ENCODE measurements at regions not wholly inside any gene's neighbourhood (a gene's known extent, or its start where the extent isn't known, plus 50 kb on each side); places are given as distances from the start of the nearest gene placed in this dataset.

DNA sequence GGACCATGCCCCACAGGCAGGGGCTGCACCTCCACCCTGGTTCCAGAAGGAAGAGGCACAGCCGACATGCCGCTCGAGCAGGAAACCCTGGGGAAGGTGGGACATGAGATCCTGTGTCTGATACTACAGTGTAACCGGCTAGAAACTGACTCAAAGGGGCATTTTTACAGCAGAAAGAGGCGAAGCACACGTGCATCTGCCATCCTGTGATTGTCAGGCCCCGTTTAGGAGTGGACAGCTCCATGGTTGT is 62.7 kb downstream of the SIK1 start:
- DNase-seq, result no peak

GRCh38 chr21:43363506-43364260 is 63.2 kb downstream of the SIK1 start:
- DNase-seq, result no peak

GRCh38 chr21:43362915-43363314 is 64.0 kb downstream of the SIK1 start:
- DNase-seq, result no peak

- no peak for DNase-seq
These were observed 64.6 kb downstream of the SIK1 start for GRCh38 chr21:43362321-43362791.

DNA sequence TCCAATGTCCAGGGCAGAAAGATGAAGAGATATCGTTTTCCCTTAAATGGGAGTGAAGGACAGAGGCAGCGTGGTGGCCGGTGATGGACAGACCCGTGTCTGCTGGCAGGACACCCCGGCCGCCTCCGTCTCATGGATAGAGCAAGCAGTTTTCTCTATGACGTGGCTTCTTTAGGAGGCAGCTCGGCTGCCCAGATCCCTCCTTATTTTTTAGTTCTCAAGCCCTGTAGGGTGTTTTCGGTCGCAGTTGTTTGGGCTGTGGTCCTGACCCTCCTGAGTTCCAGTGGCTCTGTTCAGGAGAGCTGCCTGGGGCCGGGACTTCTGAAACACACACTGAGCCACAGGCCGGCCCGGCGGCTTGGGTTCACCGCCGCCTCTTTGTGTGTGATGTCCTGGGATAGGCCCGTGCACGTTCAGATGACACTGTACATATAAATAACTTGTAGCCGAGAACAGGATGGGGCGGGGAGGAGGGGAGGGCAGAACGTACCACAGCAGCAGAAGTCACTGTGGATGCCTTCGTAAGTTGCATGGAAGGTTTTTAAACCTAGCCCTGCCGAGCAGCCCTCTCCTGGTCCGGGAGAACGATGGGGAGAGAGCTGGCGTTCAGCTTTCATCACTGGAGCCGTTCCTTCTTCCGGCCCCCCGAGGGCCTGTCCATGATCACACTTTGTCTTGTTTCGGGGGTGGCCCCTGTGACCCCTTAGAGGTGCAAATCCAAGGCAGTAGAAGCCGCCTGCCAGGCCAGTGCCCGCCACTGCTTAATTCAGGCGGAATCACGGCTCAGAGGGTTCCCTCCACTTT is 65.2 kb downstream of the SIK1 start:
- no peak for DNase-seq

- DNase-seq, result no peak
These were observed 65.8 kb downstream of the SIK1 start for GRCh38 chr21:43361127-43361492.

DNA sequence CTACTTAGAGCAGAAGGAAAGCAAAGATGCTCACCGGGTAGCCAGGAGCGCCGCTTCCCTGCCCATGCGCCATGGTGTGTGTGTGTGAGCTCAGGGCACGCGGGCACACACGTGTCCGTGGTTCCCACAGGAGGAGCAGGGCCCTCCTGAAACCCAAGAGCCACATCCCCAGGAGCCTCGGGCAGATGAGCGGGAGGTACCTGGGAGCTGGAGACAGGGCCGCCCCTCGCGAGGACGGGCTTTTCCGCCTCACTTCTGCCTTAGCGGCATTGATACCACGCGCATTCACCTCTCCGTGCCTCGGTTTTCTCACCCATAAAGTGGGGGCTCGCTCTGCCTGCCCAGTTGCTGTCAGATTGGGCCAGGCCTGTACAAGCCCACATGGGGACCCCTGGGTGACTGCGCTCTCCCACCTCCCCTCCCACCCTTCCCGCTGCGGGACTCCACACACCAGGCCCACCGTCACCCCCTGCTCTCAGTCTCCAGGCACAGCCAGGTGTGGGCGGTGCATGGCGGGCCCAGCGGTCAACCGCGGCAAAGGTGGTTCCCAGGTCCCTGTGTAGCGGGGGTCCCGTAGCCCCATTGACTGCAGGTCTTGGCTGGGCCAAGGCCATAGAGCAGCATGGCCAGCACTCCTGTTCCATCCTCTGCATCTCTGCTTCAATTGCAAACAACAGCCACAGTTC is 66.3 kb downstream of the SIK1 start:
- DNase-seq, result no peak

DNA sequence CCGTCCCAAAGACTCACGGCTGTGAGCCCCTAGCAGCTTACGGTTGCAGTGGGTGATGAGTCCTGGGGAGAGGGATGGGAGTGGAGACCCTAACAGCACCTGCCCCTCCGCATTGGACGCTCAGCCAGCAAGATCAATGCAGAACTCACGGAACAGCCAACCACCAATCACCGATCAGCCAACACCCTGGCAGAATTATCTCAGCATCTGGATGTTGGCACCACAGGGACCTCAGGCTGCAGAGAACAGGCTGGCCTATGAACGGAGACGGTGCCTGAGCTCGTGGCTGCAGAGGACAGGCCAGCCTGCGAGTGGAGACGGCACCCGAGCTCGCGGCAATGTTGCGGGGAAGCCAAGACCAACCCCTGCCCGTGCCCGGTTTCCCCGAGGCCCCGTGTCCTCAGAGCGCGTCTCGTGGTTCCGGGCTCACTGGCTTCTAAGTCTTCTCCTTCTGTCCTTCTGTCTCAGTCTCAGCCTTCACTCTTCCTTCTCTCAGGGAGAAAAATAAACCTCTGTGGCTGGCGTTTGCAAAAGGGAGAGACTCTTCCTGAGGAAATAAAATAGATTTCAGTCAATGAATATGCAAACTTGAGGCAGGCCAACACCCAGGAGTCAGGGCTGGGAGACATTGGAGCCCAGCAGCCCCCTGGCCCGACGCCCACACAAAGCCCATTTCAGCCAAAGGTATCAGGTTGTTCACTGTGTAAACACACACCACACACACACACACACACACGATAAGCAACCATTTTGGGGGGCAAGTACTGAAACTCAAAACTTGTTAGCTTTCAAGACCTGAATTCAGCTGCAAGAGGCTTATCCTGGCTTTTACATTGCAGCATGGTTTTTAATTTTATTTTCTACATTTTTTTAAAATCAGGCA is 67.8 kb downstream of the SIK1 start:
- DNase-seq, result no peak

DNA sequence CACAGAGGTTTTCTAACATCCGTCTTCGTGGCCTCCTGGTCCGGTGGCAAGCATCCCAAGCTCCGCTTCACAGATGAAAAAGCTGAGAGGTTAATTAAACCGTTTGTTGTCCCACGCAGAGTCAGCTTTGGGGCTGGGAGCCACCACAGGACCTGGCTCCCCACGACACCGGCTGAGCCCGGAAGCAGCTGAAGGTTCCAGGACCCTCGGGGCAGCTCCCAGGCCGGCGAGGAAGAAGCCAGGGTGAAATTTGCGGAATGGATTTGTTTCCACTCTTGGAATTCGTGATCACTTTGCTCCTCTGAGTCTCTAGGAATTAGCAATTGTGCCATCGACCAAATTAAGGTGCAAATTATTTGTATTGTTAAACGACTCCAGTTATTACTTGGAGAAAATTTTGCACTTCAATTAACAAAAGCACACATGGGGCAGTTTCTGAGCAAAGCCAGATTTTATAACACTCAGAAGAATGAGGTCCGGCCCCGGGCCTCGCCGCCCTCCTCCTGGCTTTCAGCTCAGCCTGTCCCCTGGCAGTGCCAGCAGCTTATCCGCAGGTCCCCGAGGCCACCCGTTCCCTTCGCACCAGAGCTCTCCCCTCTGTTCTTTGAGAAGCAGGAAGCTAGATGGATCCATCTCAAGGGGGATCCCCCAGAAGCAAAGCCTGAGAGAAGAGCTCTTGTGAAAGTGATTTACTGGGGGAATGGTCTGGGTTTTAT is 69.1 kb downstream of the SIK1 start:
- no peak for DNase-seq

- DNase-seq, result no peak
These were observed 71.0 kb downstream of the SIK1 start for GRCh38 chr21:43355925-43356289.

DNA sequence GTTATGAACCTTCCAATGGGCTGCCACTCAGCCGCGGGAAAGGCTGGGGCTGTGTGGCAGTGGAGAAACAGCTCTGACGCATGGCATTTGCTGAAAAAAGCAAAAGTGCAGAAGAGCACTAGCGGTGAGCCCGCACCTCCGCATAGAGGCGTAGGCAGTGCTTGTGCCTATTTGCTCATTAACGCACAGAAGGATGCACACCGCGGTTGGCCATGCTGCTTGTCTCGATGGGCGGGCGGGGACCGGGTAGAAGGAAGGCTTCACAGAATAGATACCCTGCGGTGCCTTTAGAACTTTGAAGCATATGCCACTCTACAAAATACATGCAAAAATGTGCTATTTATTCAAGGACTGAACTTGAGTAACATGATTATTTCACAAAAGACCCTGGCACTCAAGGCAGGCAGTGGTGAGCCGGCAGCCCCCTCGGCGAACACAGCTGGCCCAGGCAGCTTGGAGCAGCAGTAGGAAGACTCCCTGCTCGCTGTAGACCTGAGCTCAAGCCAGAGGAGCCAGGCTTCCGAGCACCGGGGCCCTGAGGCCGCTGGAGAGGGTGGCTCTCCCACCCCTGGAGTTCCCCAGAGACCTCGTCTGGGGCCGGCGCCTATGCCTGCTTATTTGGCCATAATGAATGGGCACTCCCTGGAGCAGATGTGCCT is 71.5 kb downstream of the SIK1 start:
- no peak for DNase-seq

GRCh38 chr21:43354666-43355065 is 72.3 kb downstream of the SIK1 start:
- no peak for DNase-seq

DNA sequence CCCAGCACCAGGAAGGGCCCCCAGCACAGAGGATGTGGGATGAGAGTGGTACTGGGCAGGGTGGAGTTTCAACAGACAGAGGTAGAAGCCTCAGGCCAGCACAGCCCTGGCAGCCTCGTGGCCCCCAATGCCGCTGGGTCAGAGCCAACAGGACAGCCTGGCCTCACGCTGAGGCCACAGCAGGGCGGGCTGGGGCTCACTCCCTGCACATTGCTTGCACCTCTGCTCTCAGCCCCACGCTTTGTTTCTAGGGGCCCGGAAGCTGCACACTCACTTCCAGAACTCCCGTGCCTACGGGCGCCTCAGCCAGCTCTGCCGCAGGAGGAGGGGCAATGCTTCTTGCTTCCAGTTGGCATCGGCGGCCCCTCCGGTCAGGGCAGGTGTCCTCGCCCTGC is 72.9 kb downstream of the SIK1 start:
- no peak for DNase-seq

GRCh38 chr21:43353282-43354025 is 73.5 kb downstream of the SIK1 start:
- DNase-seq, result no peak

GRCh38 chr21:43352568-43353281 is 74.2 kb downstream of the SIK1 start:
- no peak for DNase-seq

- DNase-seq, result no peak
These were observed 74.8 kb downstream of the SIK1 start for GRCh38 chr21:43352154-43352537.

DNA sequence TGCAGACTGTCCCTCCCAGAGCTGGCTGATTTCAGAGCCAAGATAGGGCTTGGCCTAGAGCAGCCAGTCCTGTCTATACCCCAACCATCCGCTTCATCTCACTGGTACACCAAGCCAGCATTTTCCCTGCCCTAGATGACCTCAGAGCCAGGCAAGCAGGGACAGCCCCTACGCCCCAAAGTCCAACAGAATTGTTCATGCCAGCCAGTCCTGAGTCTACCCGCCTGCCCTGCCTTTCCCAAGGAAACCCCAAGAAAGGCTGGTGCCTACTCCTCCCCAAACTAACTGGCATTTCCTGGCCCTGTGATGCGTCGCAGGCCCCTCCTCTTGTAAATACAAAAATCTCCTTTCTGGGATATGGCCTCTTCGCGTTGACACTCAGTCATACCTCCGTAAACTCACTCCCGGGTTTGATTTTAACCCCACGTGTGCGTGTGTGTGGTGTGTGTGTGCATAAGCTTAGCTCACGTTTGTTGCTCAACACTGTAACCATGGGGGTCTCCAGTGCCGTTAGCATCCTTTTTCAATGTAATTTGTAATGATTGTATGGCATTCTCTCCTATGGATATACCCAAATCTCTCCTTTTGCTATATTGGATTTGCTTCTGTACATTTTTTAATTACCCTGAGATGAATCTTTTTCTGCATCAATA is 75.3 kb downstream of the SIK1 start:
- no peak for DNase-seq

GRCh38 chr21:43349644-43350043 is 77.3 kb downstream of the SIK1 start:
- DNase-seq, result no peak

- no peak for DNase-seq
These were observed 78.1 kb downstream of the SIK1 start for GRCh38 chr21:43348801-43349261.
